ENCODE measurements at regions not wholly inside any gene's neighbourhood (a gene's known extent, or its start where the extent isn't known, plus 50 kb on each side); places are given as distances from the start of the nearest gene placed in this dataset.

DNA sequence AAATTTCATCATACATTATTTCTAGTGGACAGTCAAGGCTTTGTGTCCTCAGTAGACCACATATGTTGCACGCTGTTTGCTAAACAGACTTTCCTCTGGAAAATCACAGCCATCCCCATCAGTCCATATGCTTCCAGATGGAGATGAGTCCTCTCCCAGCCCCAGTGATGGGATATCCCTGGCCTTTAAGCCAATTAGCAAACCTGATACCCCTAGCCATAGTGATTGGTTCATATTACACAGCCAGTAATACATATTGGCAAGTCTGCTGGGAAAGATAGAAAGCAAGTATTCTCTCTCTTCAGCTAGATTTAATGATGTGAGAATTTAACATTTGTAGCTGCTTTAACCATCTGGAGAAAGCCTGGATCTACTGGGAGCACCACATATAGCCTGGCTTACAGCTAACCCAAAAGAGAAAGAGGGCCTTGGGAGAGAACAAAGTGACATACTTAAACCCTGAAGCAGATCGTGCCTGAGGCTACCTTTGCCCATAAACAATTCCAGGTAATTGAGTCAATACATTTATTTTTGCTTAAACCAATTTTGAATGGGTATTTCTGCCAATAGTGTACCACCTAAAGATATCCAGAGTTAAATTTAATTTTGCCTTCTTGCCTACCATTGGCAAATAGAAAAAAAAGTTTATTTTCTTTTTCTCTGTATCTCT is 103.5 kb upstream of the HIVEP1 start:
- TF ChIP-seq, protein P1, sequence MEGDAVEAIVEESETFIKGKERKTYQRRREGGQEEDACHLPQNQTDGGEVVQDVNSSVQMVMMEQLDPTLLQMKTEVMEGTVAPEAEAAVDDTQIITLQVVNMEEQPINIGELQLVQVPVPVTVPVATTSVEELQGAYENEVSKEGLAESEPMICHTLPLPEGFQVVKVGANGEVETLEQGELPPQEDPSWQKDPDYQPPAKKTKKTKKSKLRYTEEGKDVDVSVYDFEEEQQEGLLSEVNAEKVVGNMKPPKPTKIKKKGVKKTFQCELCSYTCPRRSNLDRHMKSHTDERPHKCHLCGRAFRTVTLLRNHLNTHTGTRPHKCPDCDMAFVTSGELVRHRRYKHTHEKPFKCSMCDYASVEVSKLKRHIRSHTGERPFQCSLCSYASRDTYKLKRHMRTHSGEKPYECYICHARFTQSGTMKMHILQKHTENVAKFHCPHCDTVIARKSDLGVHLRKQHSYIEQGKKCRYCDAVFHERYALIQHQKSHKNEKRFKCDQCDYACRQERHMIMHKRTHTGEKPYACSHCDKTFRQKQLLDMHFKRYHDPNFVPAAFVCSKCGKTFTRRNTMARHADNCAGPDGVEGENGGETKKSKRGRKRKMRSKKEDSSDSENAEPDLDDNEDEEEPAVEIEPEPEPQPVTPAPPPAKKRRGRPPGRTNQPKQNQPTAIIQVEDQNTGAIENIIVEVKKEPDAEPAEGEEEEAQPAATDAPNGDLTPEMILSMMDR (IDR thresholded peaks at IDR 0.05), result no peak
- DNase-seq (ENCODE audit: low spot score in 2 of 2), result no peak
- Histone ChIP-seq H3K27ac (no peak overlapping the region), H3K9me3 (no peaks in the 10 kb centered on the region), H3K4me1 (no peaks in the 10 kb centered on the region), H3K4me3 (no peak overlapping the region), H3K27me3 (no peaks in the 10 kb centered on the region), H3K36me3 (no peaks in the 10 kb centered on the region)
- intact Hi-C loops (cut with DNase I), result no loop called here

DNA sequence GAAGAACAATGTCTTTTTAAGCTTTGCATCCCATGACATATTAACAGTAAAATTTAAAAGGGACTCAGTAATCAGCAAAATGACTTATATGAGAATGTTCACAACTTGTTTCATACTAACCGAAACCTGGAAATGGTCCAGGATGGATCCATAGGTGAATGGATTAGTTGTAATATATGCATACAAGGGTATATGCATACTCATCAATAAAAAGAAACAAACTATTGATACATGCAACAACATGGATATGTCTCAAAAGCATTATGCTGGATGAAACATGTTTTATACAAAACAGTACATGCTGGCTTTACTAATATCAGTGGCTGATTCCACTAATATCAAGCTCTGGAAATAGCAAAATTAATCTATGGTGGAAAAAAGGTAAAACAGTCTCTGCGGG is 108.5 kb upstream of the HIVEP1 start:
- H3K4me3 ChIP-seq, result no peak overlapping the region
- TF ChIP-seq, protein P1 (IDR thresholded peaks at IDR 0.05), result no peak
- intact Hi-C loops (cut with DNase I), result no loop called here
- no peak for DNase-seq (ENCODE audit: low spot score in 2 of 2)
- H3K36me3 ChIP-seq, result no peaks in the 10 kb centered on the region
- H3K27ac ChIP-seq, result no peak overlapping the region
- no peaks in the 10 kb centered on the region for H3K9me3 ChIP-seq
- no peaks in the 10 kb centered on the region for H3K27me3 ChIP-seq
- H3K4me1 ChIP-seq, result no peaks in the 10 kb centered on the region

DNA sequence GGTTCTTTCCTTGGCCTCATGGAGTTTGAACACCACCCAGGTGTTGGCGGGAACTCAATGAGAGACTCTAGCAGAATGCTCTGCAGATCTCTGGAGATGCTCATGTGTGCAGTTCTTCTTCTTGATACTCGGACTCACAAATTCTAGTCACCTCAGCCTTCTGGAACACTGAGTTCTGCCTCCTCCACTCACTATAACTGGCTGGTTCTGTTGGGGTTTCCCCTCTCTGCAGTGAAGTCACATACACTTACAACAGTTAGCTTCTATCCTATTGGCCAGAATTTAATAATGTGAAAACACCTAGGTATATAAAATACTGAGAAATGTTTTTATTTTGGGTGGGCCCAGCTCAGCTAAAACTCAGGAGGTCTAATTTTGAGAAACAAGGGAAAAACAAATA is 109.6 kb upstream of the HIVEP1 start:
- TF ChIP-seq, protein P1 (IDR thresholded peaks at IDR 0.05), result no peak
- intact Hi-C loops (cut with DNase I), result no loop called here
- no peaks in the 10 kb centered on the region for H3K36me3 ChIP-seq
- no peaks in the 10 kb centered on the region for H3K27me3 ChIP-seq
- H3K4me1 ChIP-seq, result no peaks in the 10 kb centered on the region
- DNase-seq (ENCODE audit: low spot score in 2 of 2), result no peak
- no peaks in the 10 kb centered on the region for H3K9me3 ChIP-seq
- H3K27ac ChIP-seq, result no peak overlapping the region
- no peak overlapping the region for H3K4me3 ChIP-seq

DNA sequence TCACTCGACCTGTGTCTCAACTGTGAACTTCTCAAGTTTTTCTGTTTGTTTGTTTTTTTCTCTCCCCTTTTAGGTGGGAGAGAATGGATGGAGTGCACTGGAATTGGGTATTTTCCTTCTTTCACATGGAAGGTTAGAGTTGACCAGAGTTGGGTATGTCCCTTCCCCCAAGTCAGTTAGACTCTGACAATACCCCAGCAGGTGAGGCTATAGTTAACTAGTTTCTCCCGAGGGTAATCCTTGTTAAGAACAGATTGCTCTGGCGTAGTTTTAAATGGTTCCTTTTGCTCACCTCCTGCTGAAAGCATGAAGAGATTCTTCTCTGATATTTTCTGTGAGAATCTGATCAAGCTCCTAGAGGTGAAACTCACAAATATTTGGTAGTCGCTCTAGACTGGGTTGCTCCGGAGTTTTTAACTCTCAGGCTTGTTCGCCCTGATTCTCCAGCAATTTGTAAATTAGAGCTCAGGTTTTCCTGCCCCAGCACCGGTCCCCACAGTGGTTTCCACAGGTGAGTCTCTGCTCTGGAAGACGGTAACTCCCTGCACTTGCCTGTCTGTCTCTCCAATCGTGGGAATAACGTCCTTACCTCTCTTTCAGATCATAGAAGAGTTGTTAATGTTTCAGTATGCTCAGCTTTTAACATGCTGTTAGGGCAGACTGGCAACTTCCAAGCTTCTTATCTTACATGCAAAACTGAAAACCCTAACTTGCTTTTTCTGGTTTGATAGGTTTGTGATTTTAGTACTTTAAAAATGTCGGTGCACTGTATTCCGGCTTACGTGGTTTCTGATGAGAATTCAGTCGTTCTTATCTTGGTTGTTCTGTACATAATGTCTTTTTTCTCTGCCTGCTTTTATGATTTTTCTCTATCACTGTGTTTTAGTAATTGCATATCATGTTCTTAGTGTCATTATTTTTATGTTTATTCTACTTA is 111.2 kb upstream of the HIVEP1 start:
- no peak for DNase-seq (ENCODE audit: low spot score in 2 of 2)
- no peaks in the 10 kb centered on the region for H3K4me1 ChIP-seq
- H3K4me3 ChIP-seq, result no peak overlapping the region
- no peak overlapping the region for H3K27ac ChIP-seq
- no peaks in the 10 kb centered on the region for H3K36me3 ChIP-seq
- intact Hi-C loops (cut with DNase I), result no loop called here
- no peaks in the 10 kb centered on the region for H3K27me3 ChIP-seq
- TF ChIP-seq, protein P1 (IDR thresholded peaks at IDR 0.05), result no peak
- no peaks in the 10 kb centered on the region for H3K9me3 ChIP-seq

DNA sequence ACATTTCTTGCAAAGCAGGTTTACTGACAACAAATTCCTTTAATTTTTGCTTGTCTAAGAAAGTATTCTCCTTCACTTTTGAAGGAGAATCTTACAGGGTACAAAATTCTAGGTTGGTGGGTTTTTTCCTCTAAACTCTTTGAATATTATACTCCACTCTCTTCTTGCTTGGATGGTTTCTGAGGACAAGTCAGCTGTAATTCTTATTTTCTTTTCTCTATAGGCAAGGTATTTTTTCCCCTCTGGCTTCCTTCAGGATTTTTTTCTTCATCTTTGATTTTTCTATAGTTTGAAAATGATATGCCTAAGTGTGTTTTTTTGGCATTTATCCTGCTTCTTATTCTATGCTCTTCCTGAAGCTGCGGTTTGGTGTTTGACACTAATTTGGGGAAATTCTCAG is 112.5 kb upstream of the HIVEP1 start:
- intact Hi-C loops (cut with DNase I), result no loop called here
- no peaks in the 10 kb centered on the region for H3K9me3 ChIP-seq
- TF ChIP-seq, protein P1 (IDR thresholded peaks at IDR 0.05), result no peak
- no peaks in the 10 kb centered on the region for H3K4me1 ChIP-seq
- H3K4me3 ChIP-seq, result no peak overlapping the region
- H3K27ac ChIP-seq, result no peak overlapping the region
- H3K36me3 ChIP-seq, result no peaks in the 10 kb centered on the region
- DNase-seq (ENCODE audit: low spot score in 2 of 2), result no peak
- H3K27me3 ChIP-seq, result no peaks in the 10 kb centered on the region

Data from ascending aorta (tissue), 2 donors.